ENCODE measurements at regions not wholly inside any gene's neighbourhood (a gene's known extent, or its start where the extent isn't known, plus 50 kb on each side); places are given as distances from the start of the nearest gene placed in this dataset.

- WGBS, 2 donors, result 40 to 55% methylated on average over 9 to 13 of the region's 14 CpGs
- TF ChIP-seq EP300 (IDR thresholded peaks at IDR 0.05), result no peak
- TF ChIP-seq POLR2A (IDR thresholded peaks at IDR 0.05), result no peak
- no peak for TF ChIP-seq CTCF (IDR thresholded peaks at IDR 0.05)
- no peaks in the 10 kb centered on the region for H3K36me3 ChIP-seq
- no peak for DNase-seq (ENCODE audit: low spot score in 2 of 2)
- no peaks in the 10 kb centered on the region for H3K4me1 ChIP-seq
- H3K4me3 ChIP-seq, result no peak overlapping the region
- no peaks in the 10 kb centered on the region for H3K9me3 ChIP-seq
- H3K27ac ChIP-seq, result no peak overlapping the region
- H3K27me3 ChIP-seq, result no peaks in the 10 kb centered on the region
Observed at GRCh38 chr19:30630289-30631032, 258.3 kb downstream of the ZNF536 start.

DNA sequence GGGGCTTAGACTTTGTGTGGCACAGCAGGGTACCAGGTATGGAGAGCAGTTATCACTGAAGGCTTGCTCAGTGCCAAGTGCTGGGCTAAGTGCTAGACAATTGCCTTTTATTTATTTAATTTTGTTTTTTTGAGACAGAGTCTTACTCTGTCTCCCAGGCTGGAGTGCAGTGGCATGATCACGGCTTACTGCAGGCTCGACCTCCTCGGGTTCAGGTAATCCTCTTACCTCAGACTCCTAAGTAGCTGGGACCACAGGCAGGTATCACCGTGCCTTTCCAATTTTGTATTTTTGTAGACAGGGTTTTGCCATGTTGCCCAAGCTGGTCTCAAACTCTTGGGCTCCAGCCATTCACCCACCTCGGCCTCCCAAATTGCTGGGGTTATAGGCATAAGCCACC lies 256.9 kb downstream of the ZNF536 start:
- WGBS, 2 donors, result 76 to 95% methylated on average over 5 of the region's 5 CpGs
- no peak for TF ChIP-seq CTCF (IDR thresholded peaks at IDR 0.05)
- TF ChIP-seq EP300 (IDR thresholded peaks at IDR 0.05), result no peak
- no peak for TF ChIP-seq POLR2A (IDR thresholded peaks at IDR 0.05)
- Histone ChIP-seq H3K4me3 (no peak overlapping the region), H3K27me3 (no peaks in the 10 kb centered on the region), H3K27ac (no peak overlapping the region), H3K4me1 (no peaks in the 10 kb centered on the region), H3K9me3 (peaks cover 0 to 2% (median 0%) of the 10 kb centered on the region in 4 donors), H3K36me3 (no peaks in the 10 kb centered on the region)
- no peak for DNase-seq (ENCODE audit: low spot score in 2 of 2)

DNA sequence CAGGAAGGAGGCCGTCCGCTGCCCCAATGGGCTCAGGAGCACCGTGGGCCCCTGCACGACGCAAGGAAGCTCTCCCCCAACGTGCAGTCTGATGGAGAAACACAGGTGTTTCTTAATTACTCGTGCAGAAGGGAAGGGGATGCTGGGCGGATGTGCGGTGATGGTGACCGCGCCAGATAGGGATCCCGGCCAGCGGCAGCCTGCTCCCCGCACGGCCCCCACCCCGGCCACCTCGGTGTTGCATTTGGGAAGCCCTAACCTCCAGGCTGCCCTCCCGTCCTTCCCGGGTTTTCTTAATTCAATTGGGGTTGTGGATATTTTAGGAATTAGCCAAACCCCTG lies 254.4 kb downstream of the ZNF536 start:
- H3K4me3 ChIP-seq, result no peak overlapping the region
- no peak for TF ChIP-seq CTCF (IDR thresholded peaks at IDR 0.05)
- no peak for TF ChIP-seq EP300 (IDR thresholded peaks at IDR 0.05)
- TF ChIP-seq POLR2A (IDR thresholded peaks at IDR 0.05), result no peak
- DNase-seq (ENCODE audit: low spot score in 2 of 2), result no peak
- H3K36me3 ChIP-seq, result no peaks in the 10 kb centered on the region
- H3K27me3 ChIP-seq, result no peaks in the 10 kb centered on the region
- H3K9me3 ChIP-seq, result peaks cover 0 to 13% (median 0%) of the 10 kb centered on the region in 4 donors
- WGBS, 2 donors, result 83 to 89% methylated on average over 19 of the region's 19 CpGs
- peaks cover 0 to under 1% (median 0%) of the 10 kb centered on the region in 4 donors for H3K4me1 ChIP-seq
- H3K27ac ChIP-seq, result no peak overlapping the region

- DNase-seq (ENCODE audit: low spot score in 2 of 2), result no peak
- WGBS, 2 donors, result 86 to 88% methylated on average over 15 of the region's 15 CpGs
- peaks cover 0 to 13% (median 0%) of the 10 kb centered on the region in 4 donors for H3K9me3 ChIP-seq
- no peaks in the 10 kb centered on the region for H3K36me3 ChIP-seq
- TF ChIP-seq POLR2A (IDR thresholded peaks at IDR 0.05), result no peak
- no peak for TF ChIP-seq CTCF (IDR thresholded peaks at IDR 0.05)
- TF ChIP-seq EP300 (IDR thresholded peaks at IDR 0.05), result no peak
- no peak overlapping the region for H3K27ac ChIP-seq
- H3K4me3 ChIP-seq, result no peak overlapping the region
- H3K27me3 ChIP-seq, result no peaks in the 10 kb centered on the region
- H3K4me1 ChIP-seq, result peaks cover 0 to 3% (median 0%) of the 10 kb centered on the region in 4 donors
Observed at GRCh38 chr19:30625947-30626625, 253.9 kb downstream of the ZNF536 start.

GRCh38 chr19:30622276-30622675 lies 250.1 kb downstream of the ZNF536 start:
- no peaks in the 10 kb centered on the region for H3K27me3 ChIP-seq
- no peaks in the 10 kb centered on the region for H3K36me3 ChIP-seq
- no peak overlapping the region for H3K4me3 ChIP-seq
- TF ChIP-seq EP300 (IDR thresholded peaks at IDR 0.05), result no peak
- no peak overlapping the region for H3K27ac ChIP-seq
- peaks cover 0 to 9% (median 0%) of the 10 kb centered on the region in 4 donors for H3K4me1 ChIP-seq
- DNase-seq (ENCODE audit: low spot score in 2 of 2), result no peak
- H3K9me3 ChIP-seq, result peaks cover 0 to 13% (median 0%) of the 10 kb centered on the region in 4 donors
- WGBS, 2 donors, result 80 to 86% methylated on average over 5 of the region's 5 CpGs

Measured in tibial nerve (tissue), 4 donors.